GM12878 (cell line): ENCODE measurements at regions not wholly inside any gene's neighbourhood (a gene's known extent, or its start where the extent isn't known, plus 50 kb on each side); places are given as distances from the start of the nearest gene placed in this dataset.
"Not testable (repeated sequence)": the region's sequence is repeated elsewhere in the genome, so short reads cannot be mapped to it uniquely, and the experiment has no call there.

Source experiments
- ATAC-seq: fragments of 200-7000 bp; cut with Tn5 transposase; 3 replicates; pipeline ENCODE4 v1.9.1; 2020; ENCODE audit warnings: mild to moderate bottlenecking, moderate library complexity
- BruUV-seq: library from RNA; stranded (reverse); fragments of 400-500 nt; replicated peaks from 2 replicates; lab custom pipeline; 2021; lab: Mats Ljungman, UMichigan
- CTCF ChIA-PET: fragments of 300-600 bp; sonication (Branson Sonifier 250); formaldehyde crosslinking; extraction: SDS; loops from one replicate; lab custom pipeline; 2021; ENCODE audit warnings: inconsistent platforms; lab: Yijun Ruan, JAX
- POLR2A ChIA-PET: fragments of 350-600 bp; formaldehyde crosslinking; extraction: SDS; loops from one replicate; lab custom pipeline; 2021; ENCODE audit warnings: inconsistent platforms; lab: Charles Lee
- RAD21 ChIA-PET: fragments of 300-600 bp; sonication (Branson Sonifier 250); formaldehyde crosslinking; loops from one replicate; lab custom pipeline; 2023; ENCODE audit warnings: antibody characterized with exemption; ENCODE audit not compliant: unreplicated experiment; lab: Charles Lee
- SMC1A ChIA-PET: fragments of 300-600 bp; sonication (Branson Sonifier 250); formaldehyde crosslinking; loops from one replicate; lab custom pipeline; 2023; ENCODE audit not compliant: unreplicated experiment, uncharacterized antibody; lab: Charles Lee
- DNase-seq: peaks from one replicate; pipeline ENCODE4 v3.0.0-alpha.2; 2011; ENCODE audit warnings: low read depth, low spot score
- FAIRE-seq: peaks from 3 replicates; lab custom pipeline; 2011; peaks lifted over from hg19 to GRCh38; lab: Jason Lieb, UNC
- H2AFZ ChIP-seq: 2 replicates; pipeline ENCODE4 v1.6.0; 2011; ENCODE audit warnings: low read depth, low read length, control low read depth; ENCODE audit not compliant: control insufficient read depth
- H3K27ac ChIP-seq: 2 replicates; pipeline ENCODE4 v1.5.1; 2011; ENCODE audit warnings: control low read depth; ENCODE audit not compliant: control insufficient read depth, insufficient read depth
- H3K27me3 ChIP-seq, 2 experiments: replicated peaks in 1 of 2; 2 replicates each; pipeline versions ENCODE4 v1.6.0 to v1.6.1; 2011; ENCODE audit warnings: low read length in 1 of 2; ENCODE audit not compliant: control insufficient read depth in 2 of 2, insufficient read depth in 2 of 2
- H3K36me3 ChIP-seq, 2 experiments: 2 replicates each; pipeline ENCODE4 v1.5.1; 2011; ENCODE audit warnings: low read length in 1 of 2; ENCODE audit not compliant: control insufficient read depth in 2 of 2, insufficient read depth in 2 of 2
- H3K4me1 ChIP-seq: 2 replicates; pipeline ENCODE4 v1.6.1; 2011; ENCODE audit warnings: mild to moderate bottlenecking, low read length, moderate library complexity, mixed read lengths; ENCODE audit not compliant: control insufficient read depth, insufficient read depth
- H3K4me2 ChIP-seq: 2 replicates; pipeline ENCODE4 v1.6.0; 2011; ENCODE audit warnings: control low read depth; ENCODE audit not compliant: control insufficient read depth, insufficient read depth
- H3K4me3 ChIP-seq: fragments of 200-600 bp; sonication (generic); 2 replicates; pipeline ENCODE4 v1.5.1; 2016
- H3K79me2 ChIP-seq: 2 replicates; pipeline ENCODE4 v1.6.0; 2011; ENCODE audit warnings: low read length; ENCODE audit not compliant: control insufficient read depth, insufficient read depth
- H3K9ac ChIP-seq: 2 replicates; pipeline ENCODE4 v1.8.0; 2011; ENCODE audit warnings: low read length, control low read depth, mixed read lengths; ENCODE audit not compliant: control insufficient read depth, insufficient read depth
- H3K9me3 ChIP-seq: replicated peaks from 3 replicates; pipeline ENCODE4 v1.5.1; 2011; ENCODE audit warnings: mild to moderate bottlenecking, low read length; ENCODE audit not compliant: control insufficient read depth, insufficient read depth
- H4K20me1 ChIP-seq: 2 replicates; pipeline ENCODE4 v1.6.0; 2011; ENCODE audit not compliant: control insufficient read depth, insufficient read depth
- CEBPB ChIP-seq, 2 experiments: fragments of 150-350 bp in 1 of 2; IDR thresholded peaks; 2 replicates each; pipeline ENCODE4 v1.6.1; 2012 to 2014; ENCODE audit warnings: low read depth in 2 of 2, low read length in 2 of 2, borderline replicate concordance in 1 of 2, inconsistent platforms in 1 of 2
- EGR1 ChIP-seq, 2 experiments: IDR thresholded peaks; 1 replicate in 1 of 2; 2 replicates in 1 of 2; pipeline ENCODE4 v1.6.1; 2011 to 2012; ENCODE audit warnings: low read depth in 2 of 2, low read length in 2 of 2, borderline replicate concordance in 1 of 2, mild to moderate bottlenecking in 1 of 2, moderate library complexity in 1 of 2
- GABPA ChIP-seq: IDR thresholded peaks from 2 replicates; pipeline ENCODE4 v1.6.1; 2014; ENCODE audit warnings: antibody characterized with exemption, low read depth, mild to moderate bottlenecking, inconsistent platforms
- HDAC6 ChIP-seq: fragments of 200-600 bp; sonication (generic); IDR thresholded peaks from one replicate; pipeline ENCODE4 v1.8.0; 2017; ENCODE audit warnings: antibody characterized with exemption; ENCODE audit not compliant: unreplicated experiment
- MLLT1 ChIP-seq: fragments of 450-650 bp; IDR thresholded peaks from 2 replicates; pipeline ENCODE4 v1.6.1; 2016; ENCODE audit warnings: mild to moderate bottlenecking
- NRF1 ChIP-seq: conservative IDR thresholded peaks from 2 replicates; pipeline ENCODE4 v1.6.1; 2011; ENCODE audit warnings: mild to moderate bottlenecking, low read depth, low read length, improper control_type of control experiment
- TCF7 ChIP-seq: IDR thresholded peaks from 2 replicates; pipeline ENCODE4 v1.6.1; 2014; ENCODE audit warnings: antibody characterized with exemption, borderline replicate concordance
- ZBTB33 ChIP-seq: fragments of 450-650 bp; IDR thresholded peaks from 2 replicates; pipeline ENCODE4 v1.6.1; 2017; ENCODE audit warnings: mild to moderate bottlenecking
- ZNF24 ChIP-seq: fragments of 450-650 bp; IDR thresholded peaks from 2 replicates; pipeline ENCODE4 v1.6.1; 2017; ENCODE audit warnings: antibody characterized with exemption, mild to moderate bottlenecking
- WGBS: methylation state at CpG from one replicate; pipeline ENCODE4 v1.1.6; 2016; ENCODE audit warnings: low lambda C conversion rate; ENCODE audit not compliant: insufficient replicate concordance, insufficient coverage; ENCODE audit errors: missing lambda C conversion rate; 5-methylcytosine and 5-hydroxymethylcytosine counted together
- in situ Hi-C: fragments of 300-500 bp; cut with MboI; formaldehyde crosslinking; loops from 9 replicates; pipeline ENCODE4 v1.14.3; 2018; ENCODE audit warnings: mixed read lengths
- intact Hi-C: fragments of 100-400 bp; cut with micrococcal nuclease; formaldehyde crosslinking; loops from one replicate; pipeline ENCODE4 v1.14.2; 2022; ENCODE audit not compliant: unreplicated experiment

- Histone ChIP-seq H3K27ac (no peak overlapping the region), H3K4me3 (no peak overlapping the region), H2AFZ (no peak overlapping the region)
- in situ Hi-C loops, result no loop called here
- ATAC-seq, result no peak
- BruUV-seq, result no TSS peak
- DNase-seq, result no peak
- TF ChIP-seq ZNF24 (no peak), EGR1 (IDR thresholded peaks at IDR 0.05; ENCODE audit: borderline replicate concordance in 1 of 2, low read depth in 2 of 2, low read length in 2 of 2) (no peak), GABPA (no peak), HDAC6 (no peak), NRF1 (no peak), TCF7 (no peak), ZBTB33 (no peak), CEBPB (IDR thresholded peaks at IDR 0.05; ENCODE audit: borderline replicate concordance in 1 of 2, low read depth in 2 of 2, low read length in 2 of 2) (no peak), MLLT1 (no peak)
- TF ChIP-seq, all 136 proteins: peak for 0
- no peak for FAIRE-seq
- CTCF ChIA-PET, result no interaction called here
- no peaks in the 10 kb centered on the region for H3K4me1 ChIP-seq
- no peaks in the 10 kb centered on the region for H3K79me2 ChIP-seq
- H3K27me3 ChIP-seq, result no peaks in the 10 kb centered on the region
- intact Hi-C loops, result no loop called here
- no peaks in the 10 kb centered on the region for H3K9me3 ChIP-seq
- H4K20me1 ChIP-seq, result no peaks in the 10 kb centered on the region
- WGBS, result 39% methylated on average over 5 of the region's 5 CpGs
- SMC1A ChIA-PET, result no interaction called here
- no peak overlapping the region for H3K4me2 ChIP-seq
- POLR2A ChIA-PET, result no interaction called here
- RAD21 ChIA-PET, result no interaction called here
- no peaks in the 10 kb centered on the region for H3K36me3 ChIP-seq
- no peak overlapping the region for H3K9ac ChIP-seq
These were observed 1641.3 kb upstream of the LRRTM3 start for GRCh38 chr10:65284495-65285041.

- H3K9me3 ChIP-seq, H3K79me2 ChIP-seq, SMC1A ChIA-PET, H3K4me3 ChIP-seq, H3K36me3 ChIP-seq, POLR2A ChIA-PET, H3K9ac ChIP-seq, H3K27ac ChIP-seq, H4K20me1 ChIP-seq, ATAC-seq, H2AFZ ChIP-seq, intact Hi-C loops, H3K27me3 ChIP-seq, FAIRE-seq, in situ Hi-C loops, RAD21 ChIA-PET, H3K4me2 ChIP-seq, H3K4me1 ChIP-seq, DNase-seq, BruUV-seq: not testable (repeated sequence)
- 0% methylated on average over 3 of the region's 3 CpGs for WGBS
- CTCF ChIA-PET, result interaction anchor here (0.6 kb wide), 1 partner anchor 1281 kb away, joined by 3 read pairs; no protein-coding TSS in a partner anchor
These were observed 1640.1 kb upstream of the LRRTM3 start for GRCh38 chr10:65285726-65286125.
